GM12878 (cell line): ENCODE measurements at regions not wholly inside any gene's neighbourhood (a gene's known extent, or its start where the extent isn't known, plus 50 kb on each side); places are given as distances from the start of the nearest gene placed in this dataset.

Experiments
- ATAC-seq: fragments of 200-7000 bp; cut with Tn5 transposase; 3 replicates; pipeline ENCODE4 v1.9.1; 2020; ENCODE audit warnings: mild to moderate bottlenecking, moderate library complexity
- BruUV-seq: library from RNA; stranded (reverse); fragments of 400-500 nt; replicated peaks from 2 replicates; lab custom pipeline; 2021; lab: Mats Ljungman, UMichigan
- CTCF ChIA-PET: fragments of 300-600 bp; sonication (Branson Sonifier 250); formaldehyde crosslinking; extraction: SDS; loops from one replicate; lab custom pipeline; 2021; ENCODE audit warnings: inconsistent platforms; lab: Yijun Ruan, JAX
- POLR2A ChIA-PET: fragments of 350-600 bp; formaldehyde crosslinking; extraction: SDS; loops from one replicate; lab custom pipeline; 2021; ENCODE audit warnings: inconsistent platforms; lab: Charles Lee
- RAD21 ChIA-PET: fragments of 300-600 bp; sonication (Branson Sonifier 250); formaldehyde crosslinking; loops from one replicate; lab custom pipeline; 2023; ENCODE audit warnings: antibody characterized with exemption; ENCODE audit not compliant: unreplicated experiment; lab: Charles Lee
- SMC1A ChIA-PET: fragments of 300-600 bp; sonication (Branson Sonifier 250); formaldehyde crosslinking; loops from one replicate; lab custom pipeline; 2023; ENCODE audit not compliant: unreplicated experiment, uncharacterized antibody; lab: Charles Lee
- DNase-seq: peaks from one replicate; pipeline ENCODE4 v3.0.0-alpha.2; 2011; ENCODE audit warnings: low read depth, low spot score
- FAIRE-seq: peaks from 3 replicates; lab custom pipeline; 2011; peaks lifted over from hg19 to GRCh38; lab: Jason Lieb, UNC
- H2AFZ ChIP-seq: 2 replicates; pipeline ENCODE4 v1.6.0; 2011; ENCODE audit warnings: low read depth, low read length, control low read depth; ENCODE audit not compliant: control insufficient read depth
- H3K27ac ChIP-seq: 2 replicates; pipeline ENCODE4 v1.5.1; 2011; ENCODE audit warnings: control low read depth; ENCODE audit not compliant: control insufficient read depth, insufficient read depth
- H3K27me3 ChIP-seq, 2 experiments: replicated peaks in 1 of 2; 2 replicates each; pipeline versions ENCODE4 v1.6.0 to v1.6.1; 2011; ENCODE audit warnings: low read length in 1 of 2; ENCODE audit not compliant: control insufficient read depth in 2 of 2, insufficient read depth in 2 of 2
- H3K36me3 ChIP-seq, 2 experiments: 2 replicates each; pipeline ENCODE4 v1.5.1; 2011; ENCODE audit warnings: low read length in 1 of 2; ENCODE audit not compliant: control insufficient read depth in 2 of 2, insufficient read depth in 2 of 2
- H3K4me1 ChIP-seq: 2 replicates; pipeline ENCODE4 v1.6.1; 2011; ENCODE audit warnings: mild to moderate bottlenecking, low read length, moderate library complexity, mixed read lengths; ENCODE audit not compliant: control insufficient read depth, insufficient read depth
- H3K4me2 ChIP-seq: 2 replicates; pipeline ENCODE4 v1.6.0; 2011; ENCODE audit warnings: control low read depth; ENCODE audit not compliant: control insufficient read depth, insufficient read depth
- H3K4me3 ChIP-seq: fragments of 200-600 bp; sonication (generic); 2 replicates; pipeline ENCODE4 v1.5.1; 2016
- H3K79me2 ChIP-seq: 2 replicates; pipeline ENCODE4 v1.6.0; 2011; ENCODE audit warnings: low read length; ENCODE audit not compliant: control insufficient read depth, insufficient read depth
- H3K9ac ChIP-seq: 2 replicates; pipeline ENCODE4 v1.8.0; 2011; ENCODE audit warnings: low read length, control low read depth, mixed read lengths; ENCODE audit not compliant: control insufficient read depth, insufficient read depth
- H3K9me3 ChIP-seq: replicated peaks from 3 replicates; pipeline ENCODE4 v1.5.1; 2011; ENCODE audit warnings: mild to moderate bottlenecking, low read length; ENCODE audit not compliant: control insufficient read depth, insufficient read depth
- H4K20me1 ChIP-seq: 2 replicates; pipeline ENCODE4 v1.6.0; 2011; ENCODE audit not compliant: control insufficient read depth, insufficient read depth
- ATF7 ChIP-seq: fragments of 450-650 bp; IDR thresholded peaks from 2 replicates; pipeline ENCODE4 v1.6.1; 2016; ENCODE audit warnings: low read depth, mild to moderate bottlenecking
- BACH1 ChIP-seq: fragments of 450-650 bp; IDR thresholded peaks from 2 replicates; pipeline ENCODE4 v1.6.1; 2017; ENCODE audit warnings: mild to moderate bottlenecking, borderline replicate concordance
- CBX5 ChIP-seq: sonication (generic); IDR thresholded peaks from 2 replicates; pipeline ENCODE4 v1.6.1; 2016; ENCODE audit warnings: low read depth, moderate library complexity, mild to moderate bottlenecking, inconsistent platforms
- CHD4 ChIP-seq: fragments of 200-600 bp; sonication (generic); IDR thresholded peaks from 2 replicates; pipeline ENCODE4 v1.6.1; 2016; ENCODE audit warnings: mild to moderate bottlenecking
- FOXM1 ChIP-seq: IDR thresholded peaks from 2 replicates; pipeline ENCODE4 v1.6.1; 2012; ENCODE audit warnings: low read depth, mild to moderate bottlenecking, inconsistent platforms, low read length, moderate library complexity
- HDAC2 ChIP-seq: fragments of 200-600 bp; sonication (generic); IDR thresholded peaks from 2 replicates; pipeline ENCODE4 v1.6.1; 2017
- IKZF1 ChIP-seq: fragments of 450-650 bp; conservative IDR thresholded peaks from 2 replicates; pipeline ENCODE4 v1.6.1; 2017; ENCODE audit warnings: antibody characterized with exemption, mild to moderate bottlenecking
- JUNB ChIP-seq: IDR thresholded peaks from 2 replicates; pipeline ENCODE4 v1.6.1; 2016; ENCODE audit warnings: antibody characterized with exemption, mild to moderate bottlenecking
- JUND ChIP-seq: IDR thresholded peaks from 2 replicates; pipeline ENCODE4 v1.6.1; 2012; ENCODE audit warnings: low read depth, mild to moderate bottlenecking, low read length, improper control_type of control experiment, moderate library complexity
- KDM1A ChIP-seq: fragments of 200-600 bp; sonication (generic); IDR thresholded peaks from 2 replicates; pipeline ENCODE4 v1.6.1; 2016; ENCODE audit warnings: borderline replicate concordance
- MEF2A ChIP-seq: IDR thresholded peaks from 2 replicates; pipeline ENCODE4 v1.6.1; 2011; ENCODE audit warnings: low read depth, mild to moderate bottlenecking, low read length, moderate library complexity; ENCODE audit not compliant: insufficient read depth
- NBN ChIP-seq: fragments of 450-650 bp; IDR thresholded peaks from 2 replicates; pipeline ENCODE4 v1.6.1; 2016
- NR2C2 ChIP-seq: IDR thresholded peaks from 2 replicates; pipeline ENCODE4 v1.6.1; 2011; ENCODE audit warnings: borderline replicate concordance, low read depth; ENCODE audit not compliant: control insufficient read depth, insufficient read length
- POLR2A ChIP-seq: IDR thresholded peaks from 2 replicates; pipeline ENCODE4 v1.6.1; 2011; ENCODE audit warnings: low read depth, mild to moderate bottlenecking, low read length
- STAT1 ChIP-seq: fragments of 450-650 bp; conservative IDR thresholded peaks from 2 replicates; pipeline ENCODE4 v1.6.1; 2014; ENCODE audit warnings: antibody characterized with exemption, mild to moderate bottlenecking
- STAT3 ChIP-seq: IDR thresholded peaks from 2 replicates; pipeline ENCODE4 v1.6.1; 2011; ENCODE audit warnings: low read depth, low read length, improper control_type of control experiment
- TBL1XR1 ChIP-seq: IDR thresholded peaks from 2 replicates; pipeline ENCODE4 v1.6.1; 2012; ENCODE audit warnings: low read depth, low read length, improper control_type of control experiment
- TCF3 ChIP-seq: IDR thresholded peaks from 2 replicates; pipeline ENCODE4 v1.6.1; 2012; ENCODE audit warnings: low read depth, mild to moderate bottlenecking, low read length, borderline replicate concordance; ENCODE audit not compliant: insufficient read depth
- YY1 ChIP-seq: IDR thresholded peaks from 2 replicates; pipeline ENCODE4 v1.6.1; 2011; ENCODE audit warnings: low read depth, mild to moderate bottlenecking, low read length
- ZNF217 ChIP-seq: fragments of 450-650 bp; IDR thresholded peaks from 2 replicates; pipeline ENCODE4 v1.6.1; 2017; ENCODE audit warnings: antibody characterized with exemption, mild to moderate bottlenecking
- WGBS: methylation state at CpG from one replicate; pipeline ENCODE4 v1.1.6; 2016; ENCODE audit warnings: low lambda C conversion rate; ENCODE audit not compliant: insufficient replicate concordance, insufficient coverage; ENCODE audit errors: missing lambda C conversion rate; 5-methylcytosine and 5-hydroxymethylcytosine counted together
- in situ Hi-C: fragments of 300-500 bp; cut with MboI; formaldehyde crosslinking; loops from 9 replicates; pipeline ENCODE4 v1.14.3; 2018; ENCODE audit warnings: mixed read lengths
- intact Hi-C: fragments of 100-400 bp; cut with micrococcal nuclease; formaldehyde crosslinking; loops from one replicate; pipeline ENCODE4 v1.14.2; 2022; ENCODE audit not compliant: unreplicated experiment
- TF ChIP-seq, protein P1 (sequence below): fragments of 450-650 bp; IDR thresholded peaks from 2 replicates; pipeline ENCODE4 v1.6.1; 2018; ENCODE audit warnings: borderline replicate concordance, mild to moderate bottlenecking; ENCODE audit not compliant: partially characterized antibody

GRCh38 chr15:81723701-81724100 lies 322.1 kb downstream of the MEX3B start:
- ATAC-seq (no peak), DNase-seq (no peak), FAIRE-seq (no peak)
- no peak for TF ChIP-seq TBL1XR1
- H3K9ac ChIP-seq = no peak overlapping the region
- no peaks in the 10 kb centered on the region for H3K79me2 ChIP-seq
- RAD21 ChIA-PET = no interaction called here
- in situ Hi-C loops = no loop called here
- H3K27me3 ChIP-seq = no peaks in the 10 kb centered on the region
- no peaks in the 10 kb centered on the region for H3K9me3 ChIP-seq
- no peak overlapping the region for H3K27ac ChIP-seq
- 31% methylated on average over 3 of the region's 3 CpGs for WGBS
- no peaks in the 10 kb centered on the region for H4K20me1 ChIP-seq
- no peak overlapping the region for H3K4me3 ChIP-seq
- SMC1A ChIA-PET = no interaction called here
- BruUV-seq = no TSS peak
- POLR2A ChIA-PET = no interaction called here
- intact Hi-C loops = no loop called here
- H3K4me2 ChIP-seq = no peak overlapping the region
- CTCF ChIA-PET = no interaction called here
- no peak overlapping the region for H2AFZ ChIP-seq
- no peaks in the 10 kb centered on the region for H3K4me1 ChIP-seq
- no peaks in the 10 kb centered on the region for H3K36me3 ChIP-seq

DNA sequence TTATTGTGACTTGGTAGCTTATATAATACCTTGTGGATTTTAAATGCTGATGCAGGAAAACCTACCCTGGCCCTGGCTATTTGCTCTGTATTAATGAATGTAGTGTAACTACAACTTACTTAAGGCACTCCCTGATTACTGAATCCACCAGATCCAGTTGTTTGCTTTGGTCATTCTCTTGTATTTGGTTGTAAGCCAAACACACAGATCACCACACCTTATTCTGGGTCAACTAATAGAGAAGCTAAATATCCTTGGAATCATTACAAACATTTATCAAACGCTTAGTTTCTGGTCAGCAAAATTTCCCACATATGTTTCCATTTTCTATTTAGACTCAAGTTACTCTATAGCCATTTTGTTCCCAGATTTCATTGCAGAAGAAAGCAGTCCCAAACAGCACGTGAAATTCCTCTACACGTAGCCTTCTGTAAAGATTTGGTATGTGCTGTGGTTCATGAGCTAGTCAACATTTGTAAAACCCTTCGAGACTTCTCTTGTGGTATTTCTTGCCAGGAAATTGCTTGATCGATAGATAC lies 322.6 kb downstream of the MEX3B start:
- H3K9me3 ChIP-seq = no peaks in the 10 kb centered on the region
- POLR2A ChIA-PET = no interaction called here
- RAD21 ChIA-PET = no interaction called here
- no peaks in the 10 kb centered on the region for H4K20me1 ChIP-seq
- H3K36me3 ChIP-seq = no peaks in the 10 kb centered on the region
- no peaks in the 10 kb centered on the region for H3K27me3 ChIP-seq
- no peaks in the 10 kb centered on the region for H3K4me1 ChIP-seq
- no peak overlapping the region for H3K27ac ChIP-seq
- CTCF ChIA-PET = no interaction called here
- no peak overlapping the region for H2AFZ ChIP-seq
- H3K4me2 ChIP-seq = no peak overlapping the region
- ATAC-seq = no peak
- intact Hi-C loops = no loop called here
- TF ChIP-seq ATF7 (no peak), FOXM1 (no peak), NBN (no peak), POLR2A (no peak), MEF2A (no peak), NR2C2 (no peak), CHD4 (no peak), JUNB (no peak), BACH1 (no peak), CBX5 (no peak), STAT1 (no peak), ZNF217 (no peak), JUND (no peak), HDAC2 (no peak), IKZF1 (no peak), TCF3 (no peak), STAT3 (no peak), YY1 (no peak), KDM1A (no peak)
- TF ChIP-seq, protein P1, sequence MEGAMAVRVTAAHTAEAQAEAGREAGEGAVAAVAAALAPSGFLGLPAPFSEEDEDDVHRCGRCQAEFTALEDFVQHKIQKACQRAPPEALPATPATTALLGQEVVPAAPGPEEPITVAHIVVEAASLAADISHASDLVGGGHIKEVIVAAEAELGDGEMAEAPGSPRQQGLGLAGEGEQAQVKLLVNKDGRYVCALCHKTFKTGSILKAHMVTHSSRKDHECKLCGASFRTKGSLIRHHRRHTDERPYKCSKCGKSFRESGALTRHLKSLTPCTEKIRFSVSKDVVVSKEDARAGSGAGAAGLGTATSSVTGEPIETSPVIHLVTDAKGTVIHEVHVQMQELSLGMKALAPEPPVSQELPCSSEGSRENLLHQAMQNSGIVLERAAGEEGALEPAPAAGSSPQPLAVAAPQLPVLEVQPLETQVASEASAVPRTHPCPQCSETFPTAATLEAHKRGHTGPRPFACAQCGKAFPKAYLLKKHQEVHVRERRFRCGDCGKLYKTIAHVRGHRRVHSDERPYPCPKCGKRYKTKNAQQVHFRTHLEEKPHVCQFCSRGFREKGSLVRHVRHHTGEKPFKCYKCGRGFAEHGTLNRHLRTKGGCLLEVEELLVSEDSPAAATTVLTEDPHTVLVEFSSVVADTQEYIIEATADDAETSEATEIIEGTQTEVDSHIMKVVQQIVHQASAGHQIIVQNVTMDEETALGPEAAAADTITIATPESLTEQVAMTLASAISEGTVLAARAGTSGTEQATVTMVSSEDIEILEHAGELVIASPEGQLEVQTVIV = no peak
- TF ChIP-seq, all 136 proteins: peak for 0
- WGBS = 18% methylated on average over 5 of the region's 5 CpGs
- BruUV-seq = no TSS peak
- Histone ChIP-seq H3K79me2 (no peaks in the 10 kb centered on the region), H3K9ac (no peak overlapping the region), H3K4me3 (no peak overlapping the region)
- no peak for DNase-seq
- FAIRE-seq = no peak
- in situ Hi-C loops = no loop called here
- SMC1A ChIA-PET = no interaction called here
